GM18868 (cell line): ENCODE measurements at regions not wholly inside any gene's neighbourhood (a gene's known extent, or its start where the extent isn't known, plus 50 kb on each side); places are given as distances from the start of the nearest gene placed in this dataset.

ENCODE experiments used
- ATAC-seq: cut with Tn5 transposase; IDR thresholded peaks from one replicate; pipeline ENCODE4 v1.9.1; 2021; ENCODE audit warnings: mild to moderate bottlenecking, moderate library complexity; ENCODE audit not compliant: unreplicated experiment

DNA sequence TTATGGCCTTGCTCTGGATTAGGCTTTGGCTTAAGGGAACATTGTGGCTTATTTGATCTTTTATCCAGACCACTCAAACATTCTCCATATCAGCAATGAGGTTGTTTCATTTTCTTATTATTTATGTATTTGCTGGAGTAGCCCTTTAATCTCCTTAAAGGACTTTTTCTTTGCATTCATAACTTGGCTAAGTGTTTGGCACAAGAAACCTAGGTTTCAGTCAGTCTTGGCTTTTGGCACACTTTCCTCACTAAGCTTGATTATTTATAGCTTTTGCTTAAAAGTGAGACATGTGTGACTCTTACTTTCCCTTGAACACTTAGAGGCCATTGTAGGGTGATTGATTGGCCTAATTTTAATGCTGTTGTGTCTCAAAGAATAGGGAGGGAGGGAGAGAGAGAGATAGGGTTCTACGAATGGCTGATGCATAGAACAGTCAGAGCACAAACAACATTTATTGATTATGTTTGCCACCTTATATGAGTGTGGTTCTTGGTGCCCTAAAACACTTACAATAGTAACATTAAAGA is 2265.3 kb upstream of the C9orf72 start:
- ATAC-seq, result no peak

DNA sequence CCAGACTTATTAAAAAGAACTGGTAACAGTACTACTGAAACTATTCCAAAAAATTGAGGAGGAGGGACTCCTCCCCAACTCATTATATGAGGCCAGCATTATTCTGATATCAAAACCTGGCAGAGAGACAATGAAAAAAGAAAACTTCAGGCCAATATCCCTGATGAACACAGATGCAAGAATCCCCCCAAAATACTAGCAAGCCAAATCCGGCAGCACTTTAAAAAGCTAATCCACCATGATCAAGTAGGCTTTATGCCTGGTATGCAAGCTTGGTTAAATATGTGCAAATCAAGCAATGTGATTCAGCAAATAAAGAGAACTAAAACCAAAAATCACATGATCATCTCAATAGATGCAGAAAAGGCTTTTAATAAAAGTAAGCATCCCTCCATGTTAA is 2271.0 kb upstream of the C9orf72 start:
- ATAC-seq, result no peak

DNA sequence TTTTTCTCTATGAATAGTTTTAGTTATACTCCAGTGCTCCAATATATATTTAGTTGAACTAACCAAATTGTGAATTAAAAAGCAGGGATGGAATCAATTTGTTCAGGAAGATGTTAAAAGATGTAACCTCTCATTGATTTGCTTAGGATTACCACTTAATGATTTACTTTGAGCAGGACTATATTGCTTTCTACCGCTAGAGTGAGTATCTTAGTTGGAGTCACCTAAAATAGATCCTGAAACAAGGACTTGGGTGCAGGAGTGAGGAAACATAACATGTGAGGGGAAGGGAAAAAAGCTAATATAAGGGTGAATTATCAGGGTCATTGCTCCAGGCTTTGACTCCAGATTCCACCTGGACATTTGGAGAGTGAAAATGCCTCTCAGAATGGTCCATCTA is 2277.4 kb upstream of the C9orf72 start:
- ATAC-seq, result no peak

DNA sequence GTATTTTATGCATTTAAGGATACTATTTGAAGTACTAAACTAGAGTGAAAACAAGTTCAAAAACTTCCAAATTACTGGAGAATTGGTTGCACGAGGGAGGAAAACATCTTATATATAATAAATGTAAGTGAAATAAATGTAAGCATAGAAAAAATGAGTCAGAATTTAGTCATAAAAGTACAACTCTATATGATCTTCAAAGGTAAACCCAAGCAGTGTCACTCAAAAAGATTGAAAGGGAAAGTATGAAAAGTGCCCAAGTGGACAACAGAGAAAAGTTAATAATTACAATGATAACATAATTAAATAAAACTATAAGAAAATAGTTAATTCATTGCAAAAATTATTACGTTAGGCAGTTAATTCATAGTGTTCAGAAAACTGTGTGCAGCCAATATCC is 2288.5 kb upstream of the C9orf72 start:
- no peak for ATAC-seq

DNA sequence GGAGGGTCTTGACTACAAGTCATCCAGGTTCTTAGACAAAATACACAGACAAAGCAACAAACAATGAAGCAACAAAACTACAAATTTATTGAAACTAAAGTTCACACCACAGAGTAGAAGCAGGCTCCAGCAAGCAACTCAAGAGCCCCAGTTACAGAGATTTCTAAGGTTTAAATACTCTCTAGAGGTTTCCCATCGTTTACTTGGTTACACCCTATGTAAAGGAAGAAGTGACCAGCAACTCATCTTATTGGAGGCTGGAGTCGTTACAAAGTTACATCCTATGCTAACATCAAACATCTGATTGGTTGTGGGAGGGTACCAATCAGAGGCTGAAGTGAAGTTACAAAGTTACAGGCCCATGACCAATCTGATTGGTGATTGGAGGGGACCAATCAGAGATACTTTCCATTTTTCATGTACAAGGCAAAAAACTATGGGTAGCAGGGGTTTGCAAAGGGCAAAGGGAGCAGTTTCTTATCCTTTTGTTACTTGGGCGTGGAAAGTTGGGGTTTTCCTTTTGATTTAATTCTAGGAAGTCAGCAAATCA is 2292.6 kb upstream of the C9orf72 start:
- ATAC-seq, result no peak

DNA sequence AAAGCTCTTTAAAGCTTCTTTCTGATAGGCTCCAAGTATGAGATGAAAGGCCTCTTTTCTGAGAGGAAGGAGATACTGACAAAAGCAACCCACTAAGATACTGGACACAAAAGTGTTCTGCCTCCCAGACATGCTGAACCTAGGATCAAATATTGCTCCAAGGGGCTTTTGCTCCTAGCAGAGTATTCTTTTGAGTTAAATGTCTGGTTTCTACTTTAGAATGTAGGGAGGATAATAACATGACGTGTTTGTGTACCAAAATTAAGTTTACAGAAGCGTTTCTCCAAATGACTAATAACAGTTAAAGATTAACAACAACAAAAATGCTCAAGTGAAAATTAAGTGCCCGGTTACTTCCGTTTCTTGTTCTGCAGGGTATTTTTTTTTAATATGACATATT is 2293.3 kb upstream of the C9orf72 start:
- ATAC-seq, result no peak

DNA sequence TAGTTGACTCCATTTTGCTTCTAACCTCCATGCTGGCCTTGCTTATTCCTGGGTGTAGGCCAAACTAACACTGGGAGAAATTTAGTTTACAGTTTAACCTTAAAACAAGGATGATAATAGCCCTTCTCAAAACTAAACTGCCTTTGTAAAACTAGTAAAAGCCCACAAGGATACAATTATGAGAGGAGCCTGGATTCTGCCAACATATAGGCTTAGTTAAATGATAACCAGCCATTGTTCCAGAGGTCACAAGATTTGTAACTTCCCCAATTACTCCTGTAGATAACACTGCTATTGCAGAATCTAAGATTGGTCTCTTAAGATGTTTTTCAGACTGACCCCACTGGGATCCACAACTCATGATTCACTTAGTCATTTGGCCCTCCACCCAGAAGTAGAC is 2300.3 kb upstream of the C9orf72 start:
- ATAC-seq, result no peak

DNA sequence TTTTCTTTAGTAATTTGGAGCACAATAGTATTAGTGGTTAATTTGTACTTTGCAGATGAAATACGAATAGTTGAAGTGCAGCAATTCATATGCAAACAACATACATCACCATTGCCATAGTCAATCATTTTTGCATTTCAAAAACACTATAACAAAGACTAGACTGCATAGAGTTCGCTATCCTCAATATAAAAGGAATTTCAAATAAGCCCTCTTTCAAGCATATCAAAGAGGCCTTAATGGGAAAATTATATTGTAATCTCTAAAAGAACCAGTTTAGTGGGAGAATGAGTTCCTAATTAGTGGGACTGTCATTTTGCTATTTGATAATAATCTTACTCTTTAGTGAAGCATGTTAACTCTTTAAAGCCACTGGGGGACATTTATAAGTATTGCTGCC is 2302.3 kb upstream of the C9orf72 start:
- no peak for ATAC-seq

DNA sequence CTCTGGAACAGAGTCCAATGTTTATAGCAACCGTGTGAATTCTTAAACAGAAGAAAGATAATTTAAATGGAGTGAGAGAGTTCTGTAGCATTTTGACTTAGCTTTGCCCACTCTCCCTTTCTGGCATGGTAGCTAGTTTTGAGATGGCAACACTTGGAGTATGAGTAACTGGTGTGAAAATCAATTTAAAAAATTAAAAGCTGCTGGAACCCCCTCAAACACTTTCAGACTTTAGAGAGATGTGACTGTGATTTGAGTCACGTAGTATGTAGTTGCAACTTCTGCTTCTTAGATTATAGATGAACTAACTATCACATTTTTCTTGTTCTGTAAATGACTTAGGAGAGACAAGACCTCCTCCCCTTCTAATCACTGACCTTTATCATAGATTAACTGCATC is 2309.5 kb upstream of the C9orf72 start:
- ATAC-seq, result no peak

DNA sequence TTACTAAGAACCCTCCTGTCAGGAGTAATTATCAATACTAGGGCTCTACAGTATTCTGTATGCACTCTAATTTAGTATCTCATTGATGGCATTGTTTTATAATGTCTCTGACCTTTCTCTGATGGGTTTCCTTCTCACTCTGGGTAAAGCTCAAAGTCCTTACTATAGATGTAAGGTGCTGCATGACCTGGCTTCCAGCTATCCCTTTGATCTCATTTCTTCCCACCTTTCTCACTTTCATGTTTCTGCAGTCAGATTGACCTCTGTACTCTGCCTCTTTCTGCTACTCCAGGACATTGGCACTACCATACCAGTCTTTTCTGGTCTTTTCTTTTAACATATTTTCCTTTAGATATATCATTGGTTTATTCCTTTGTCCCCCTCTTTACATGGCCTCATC is 2332.8 kb upstream of the C9orf72 start:
- no peak for ATAC-seq

DNA sequence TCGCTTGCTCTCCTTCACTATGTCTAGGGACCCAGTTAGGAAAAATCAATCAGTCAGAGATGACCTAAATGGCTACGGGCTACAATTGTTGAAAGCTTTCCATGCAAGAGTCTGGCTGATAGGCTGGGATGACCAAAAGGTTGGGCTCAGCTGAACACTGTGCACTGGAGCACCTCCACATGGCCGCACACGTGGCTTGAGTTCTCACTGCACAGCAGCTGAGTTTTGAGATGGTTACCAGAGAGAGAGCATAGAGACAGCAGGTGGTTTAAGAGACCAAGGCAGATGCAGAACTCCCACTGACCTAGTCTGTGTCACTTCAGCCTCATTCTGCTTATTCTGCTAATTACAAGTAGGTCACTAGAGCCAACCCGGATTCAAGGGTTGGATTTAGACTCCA is 2354.8 kb upstream of the C9orf72 start:
- ATAC-seq, result no peak

DNA sequence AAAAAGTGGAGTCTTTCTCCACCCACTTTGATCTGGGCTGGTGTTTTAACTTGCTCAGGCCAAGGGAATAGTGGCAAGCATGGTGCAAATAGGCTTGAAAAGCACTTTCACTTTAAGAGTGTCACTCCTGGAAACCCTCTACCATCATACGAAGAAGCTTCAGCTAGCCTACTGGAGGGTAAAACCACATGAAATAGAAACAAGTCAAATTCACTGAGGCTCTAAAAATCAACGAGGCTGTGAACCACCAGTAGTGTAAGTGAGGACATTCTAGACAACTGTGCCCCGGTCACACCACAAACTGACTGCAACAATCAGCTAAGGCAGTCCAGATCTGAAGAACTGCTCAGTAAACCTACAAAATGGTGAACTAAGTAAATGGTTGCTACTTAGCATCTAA is 2366.3 kb upstream of the C9orf72 start:
- ATAC-seq, result no peak

DNA sequence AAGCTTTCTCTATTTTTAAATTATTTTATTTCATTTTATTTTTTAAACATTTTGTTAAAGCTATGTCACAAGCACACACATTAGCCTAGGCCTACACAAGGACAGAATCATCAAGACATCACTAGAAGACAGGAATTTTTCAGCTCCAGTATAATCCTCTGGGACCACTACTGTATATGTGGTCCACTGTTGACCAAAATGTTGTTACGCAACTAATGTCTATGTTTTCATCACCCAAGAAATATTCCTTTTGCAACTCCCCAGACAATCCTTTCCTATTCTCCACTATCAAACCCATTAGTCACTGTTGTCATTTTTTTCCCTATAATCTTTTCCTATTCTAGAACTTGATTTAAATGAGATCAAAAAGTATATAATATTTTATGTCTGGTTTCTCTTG is 2371.7 kb upstream of the C9orf72 start:
- ATAC-seq, result no peak

DNA sequence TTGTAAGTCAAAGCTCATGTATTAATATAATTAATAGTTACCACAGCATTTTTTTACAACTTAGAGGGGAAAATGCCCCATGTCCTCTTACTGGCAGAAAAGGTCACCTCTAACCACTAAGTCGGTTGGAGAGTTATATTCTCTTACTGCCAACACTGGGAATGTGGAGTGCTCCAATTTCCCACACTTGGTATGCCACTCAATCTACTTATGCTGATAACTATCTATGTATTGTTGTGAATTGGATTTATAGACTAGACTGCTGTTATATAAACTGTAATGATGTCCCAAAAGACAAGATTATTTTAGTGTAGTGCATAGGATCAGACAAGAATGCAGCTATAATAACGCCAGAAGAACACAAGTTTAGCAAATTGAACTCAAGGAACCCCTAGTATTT is 2385.2 kb upstream of the C9orf72 start:
- ATAC-seq, result no peak

DNA sequence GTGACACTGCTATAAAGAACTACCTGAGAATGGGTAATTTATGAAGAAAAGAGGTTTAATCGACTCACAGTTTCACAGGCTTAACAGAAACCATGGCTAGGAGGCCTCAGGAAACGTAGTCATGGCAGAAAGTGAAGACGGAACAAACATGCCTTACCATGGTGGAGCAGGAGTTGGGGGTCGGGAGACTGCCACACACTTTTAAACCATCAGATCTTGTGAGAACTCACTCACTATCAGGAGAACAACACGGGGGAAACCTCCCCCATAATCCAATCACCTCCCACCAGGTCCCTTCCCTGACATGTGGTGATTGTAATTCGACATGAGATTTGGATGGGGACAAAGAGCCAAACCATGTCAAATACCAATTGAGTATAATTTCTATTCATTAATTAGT is 2392.6 kb upstream of the C9orf72 start:
- ATAC-seq, result no peak

DNA sequence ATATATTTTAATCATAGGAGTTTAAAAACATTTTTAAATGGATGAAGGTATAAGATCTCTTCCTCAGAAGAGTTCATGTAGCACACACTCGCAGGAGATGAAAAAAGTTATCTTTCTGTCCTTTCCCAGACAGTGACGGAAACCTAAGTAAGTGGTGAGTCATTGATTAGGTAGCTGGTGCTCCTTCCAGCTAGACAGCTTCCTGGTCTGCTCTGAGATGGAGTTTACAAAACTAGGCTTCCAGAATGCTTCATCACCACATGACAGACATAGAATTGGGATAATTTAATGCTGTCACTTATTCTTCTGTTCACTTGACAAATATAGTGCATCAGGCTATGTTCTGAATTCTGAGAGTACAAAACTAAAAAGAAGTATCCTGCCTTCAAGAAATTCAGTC is 2393.0 kb upstream of the C9orf72 start:
- ATAC-seq, result no peak

DNA sequence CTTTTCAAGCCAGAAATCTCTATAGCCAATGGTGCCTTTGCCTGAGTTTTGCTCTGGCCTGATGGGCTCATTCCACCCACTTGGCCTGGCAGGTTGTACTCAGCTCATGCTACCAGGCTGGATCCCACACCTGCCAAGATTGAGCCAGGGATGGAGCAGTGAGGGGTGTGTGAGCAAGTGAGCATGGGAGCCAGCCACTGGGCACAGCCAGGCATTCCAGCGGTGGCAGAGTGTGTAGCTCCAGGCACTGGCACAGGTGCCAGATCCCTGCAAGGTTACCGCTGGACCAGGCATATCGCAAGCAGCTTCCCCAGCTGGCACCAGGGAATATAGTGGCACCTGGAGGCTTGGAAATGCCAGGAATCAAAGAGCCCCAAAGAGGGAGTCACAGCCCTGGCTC is 2395.6 kb upstream of the C9orf72 start:
- no peak for ATAC-seq

DNA sequence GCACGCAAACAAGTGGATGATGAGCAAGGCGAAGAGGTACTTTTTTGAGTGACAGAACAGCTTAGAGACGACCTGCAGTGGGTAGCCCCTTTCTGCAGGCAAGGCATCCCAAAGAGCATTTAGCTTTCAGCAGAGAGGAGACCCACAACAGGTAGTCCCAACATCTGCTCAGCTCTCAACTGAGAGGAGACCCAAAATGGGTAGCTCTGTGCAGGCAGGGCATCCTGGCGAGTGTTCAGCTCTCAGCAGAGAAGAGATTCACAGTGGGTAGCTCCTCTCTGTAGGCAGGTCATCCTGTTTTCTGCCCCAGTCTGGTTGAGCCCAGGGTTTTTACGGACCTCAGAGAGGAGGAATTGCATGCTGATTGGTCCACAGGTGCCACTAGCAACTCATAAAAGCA is 2396.1 kb upstream of the C9orf72 start:
- ATAC-seq, result no peak

DNA sequence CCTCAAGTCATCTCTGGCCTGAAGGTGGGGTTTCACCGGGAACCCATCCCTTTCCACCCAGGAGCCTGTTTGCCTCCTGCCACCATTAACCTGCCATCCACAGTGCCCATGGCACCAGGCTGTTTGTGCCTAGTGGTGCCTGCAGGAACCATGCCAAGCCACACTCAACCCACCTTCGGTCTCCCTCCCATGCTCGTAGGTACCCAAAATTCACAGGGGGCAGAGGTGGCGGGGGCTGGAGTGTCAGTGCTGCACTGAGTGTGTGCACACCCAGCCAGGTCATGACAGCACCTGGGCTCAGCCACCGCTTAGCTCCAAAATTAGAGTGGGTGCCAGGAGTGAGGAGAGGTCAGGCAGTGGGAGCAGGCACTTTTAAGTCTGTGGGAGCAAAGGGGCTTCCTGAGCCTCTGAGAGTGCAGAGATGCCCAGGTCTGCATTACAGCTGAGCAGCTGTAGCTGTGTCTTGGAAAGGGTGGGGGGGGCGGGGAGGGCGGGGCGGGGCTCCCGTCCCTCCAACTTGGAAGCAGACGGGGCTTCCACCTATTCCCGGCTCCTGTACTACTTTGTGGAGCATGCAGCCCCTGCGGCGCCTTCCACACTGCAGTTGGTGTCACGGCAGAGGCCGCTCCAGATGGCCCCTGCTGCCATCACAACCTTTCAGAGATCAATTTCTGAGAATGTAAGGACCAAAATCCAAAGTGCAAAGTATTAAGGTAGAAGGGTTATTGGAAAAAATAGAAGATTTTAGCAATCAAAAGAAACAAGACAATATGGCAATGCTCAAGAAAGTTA is 2396.8 kb upstream of the C9orf72 start:
- no peak for ATAC-seq

DNA sequence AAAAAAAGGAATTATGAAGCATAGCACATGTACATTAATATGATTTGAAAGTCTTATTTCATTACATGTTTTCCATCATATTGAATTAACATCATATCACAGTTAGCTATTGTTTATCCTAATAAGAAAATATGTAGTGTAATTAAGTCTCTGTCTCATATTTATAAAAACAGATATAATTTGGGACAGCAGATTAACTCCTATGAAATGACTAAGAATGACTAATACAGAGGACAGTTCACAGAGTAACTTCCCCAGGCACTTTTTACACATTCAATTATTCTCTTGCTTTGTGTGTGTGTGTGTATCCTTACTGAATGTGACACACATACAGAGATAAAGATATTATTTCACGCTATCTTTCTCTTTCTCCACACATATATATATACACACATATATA is 2400.9 kb upstream of the C9orf72 start:
- no peak for ATAC-seq

DNA sequence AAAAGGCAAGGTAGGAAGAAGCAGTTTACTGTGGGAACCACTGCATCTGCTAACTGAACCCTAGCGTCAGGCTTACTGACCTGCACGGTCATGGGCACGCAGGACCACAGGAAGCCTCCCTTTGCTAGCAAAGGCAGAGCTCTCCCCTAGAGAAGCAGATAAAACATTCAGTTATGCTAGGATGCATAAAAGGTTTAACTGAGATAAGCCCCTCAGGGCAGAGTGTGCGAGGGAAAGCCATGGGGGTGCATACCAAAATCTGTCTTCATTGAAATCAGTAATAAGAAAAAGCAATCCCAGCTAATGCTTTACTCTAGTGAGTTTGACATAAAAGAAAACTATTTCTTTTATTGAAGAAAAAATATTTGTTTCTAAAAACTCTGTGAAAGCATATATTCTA is 2403.7 kb upstream of the C9orf72 start:
- no peak for ATAC-seq

DNA sequence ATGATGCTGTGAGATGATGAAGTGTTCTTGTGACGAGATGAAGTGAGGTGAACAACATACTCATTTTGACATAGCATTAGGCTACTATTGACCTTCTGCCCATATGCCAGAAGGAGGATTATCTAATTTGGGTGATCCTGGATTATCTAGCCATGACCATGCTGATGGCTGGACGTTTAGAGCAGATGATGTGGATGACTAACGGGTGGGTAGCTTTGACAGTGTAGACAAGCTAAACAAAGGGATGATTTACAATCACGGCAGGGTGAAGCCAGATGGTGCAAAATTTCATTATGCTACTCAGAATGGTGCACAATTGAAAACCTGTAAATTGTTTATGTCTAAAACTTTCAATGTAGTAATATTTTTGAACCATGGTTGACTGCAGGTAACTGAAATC is 2403.4 kb upstream of the ACO1 start:
- ATAC-seq, result no peak

DNA sequence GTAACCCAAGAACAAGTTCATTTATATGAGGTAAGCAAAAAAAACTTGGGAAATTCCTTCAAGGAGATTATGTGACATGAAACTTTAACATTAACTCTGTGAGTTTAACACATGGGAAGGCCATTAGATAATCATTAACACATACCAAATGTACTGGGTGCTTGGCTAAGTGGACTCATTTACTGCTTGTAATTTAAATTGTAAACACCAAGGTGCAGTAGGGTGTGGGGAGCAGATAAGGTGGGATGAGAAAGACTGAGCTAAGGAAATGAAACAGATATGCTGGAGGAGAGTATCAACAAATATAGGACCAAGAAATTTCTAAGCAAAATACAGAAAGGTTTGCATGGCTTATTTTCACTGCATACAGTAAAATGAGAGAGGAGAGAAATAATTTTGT is 2384.8 kb upstream of the ACO1 start:
- no peak for ATAC-seq
